ENCODE measurements at regions not wholly inside any gene's neighbourhood (a gene's known extent, or its start where the extent isn't known, plus 50 kb on each side); places are given as distances from the start of the nearest gene placed in this dataset.

DNA sequence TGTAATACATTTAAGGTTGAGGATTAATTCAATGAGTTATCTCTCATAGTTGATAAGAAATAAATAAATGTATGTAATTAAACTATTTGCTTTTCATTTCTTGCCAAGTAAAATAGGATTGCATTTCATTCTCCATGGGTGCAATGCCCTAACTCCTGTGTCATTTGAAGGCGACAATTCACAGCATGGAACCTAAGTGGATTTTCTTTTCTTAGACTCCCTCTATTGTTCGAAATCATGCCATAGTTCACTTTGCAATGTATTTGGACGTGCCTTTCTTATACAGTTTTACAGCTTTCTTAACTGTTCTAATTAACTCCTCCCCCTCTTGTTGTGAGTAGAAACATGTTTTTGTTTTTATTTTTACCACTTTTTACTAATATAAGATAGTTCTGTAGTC, 263.0 kb downstream of the B3GLCT start:
- ATAC-seq (ENCODE audit: low FRiP score in 2 of 2) (no peak), DNase-seq (no peak)
- no peaks in the 10 kb centered on the region for H3K4me1 ChIP-seq
- 82 to 88% methylated on average over 3 of the region's 3 CpGs for WGBS, 2 donors
- H3K9me3 ChIP-seq, result no peaks in the 10 kb centered on the region
- H3K27me3 ChIP-seq, result no peaks in the 10 kb centered on the region
- TF ChIP-seq POLR2AphosphoS5 (IDR thresholded peaks at IDR 0.05) (no peak), POLR2A (IDR thresholded peaks at IDR 0.05) (no peak), EP300 (IDR thresholded peaks at IDR 0.05) (no peak)
- TF ChIP-seq, protein P1, sequence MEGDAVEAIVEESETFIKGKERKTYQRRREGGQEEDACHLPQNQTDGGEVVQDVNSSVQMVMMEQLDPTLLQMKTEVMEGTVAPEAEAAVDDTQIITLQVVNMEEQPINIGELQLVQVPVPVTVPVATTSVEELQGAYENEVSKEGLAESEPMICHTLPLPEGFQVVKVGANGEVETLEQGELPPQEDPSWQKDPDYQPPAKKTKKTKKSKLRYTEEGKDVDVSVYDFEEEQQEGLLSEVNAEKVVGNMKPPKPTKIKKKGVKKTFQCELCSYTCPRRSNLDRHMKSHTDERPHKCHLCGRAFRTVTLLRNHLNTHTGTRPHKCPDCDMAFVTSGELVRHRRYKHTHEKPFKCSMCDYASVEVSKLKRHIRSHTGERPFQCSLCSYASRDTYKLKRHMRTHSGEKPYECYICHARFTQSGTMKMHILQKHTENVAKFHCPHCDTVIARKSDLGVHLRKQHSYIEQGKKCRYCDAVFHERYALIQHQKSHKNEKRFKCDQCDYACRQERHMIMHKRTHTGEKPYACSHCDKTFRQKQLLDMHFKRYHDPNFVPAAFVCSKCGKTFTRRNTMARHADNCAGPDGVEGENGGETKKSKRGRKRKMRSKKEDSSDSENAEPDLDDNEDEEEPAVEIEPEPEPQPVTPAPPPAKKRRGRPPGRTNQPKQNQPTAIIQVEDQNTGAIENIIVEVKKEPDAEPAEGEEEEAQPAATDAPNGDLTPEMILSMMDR (IDR thresholded peaks at IDR 0.05), result no peak
- no peak overlapping the region for H3K4me3 ChIP-seq
- no peaks in the 10 kb centered on the region for H3K36me3 ChIP-seq
- no peak overlapping the region for H3K27ac ChIP-seq

DNA sequence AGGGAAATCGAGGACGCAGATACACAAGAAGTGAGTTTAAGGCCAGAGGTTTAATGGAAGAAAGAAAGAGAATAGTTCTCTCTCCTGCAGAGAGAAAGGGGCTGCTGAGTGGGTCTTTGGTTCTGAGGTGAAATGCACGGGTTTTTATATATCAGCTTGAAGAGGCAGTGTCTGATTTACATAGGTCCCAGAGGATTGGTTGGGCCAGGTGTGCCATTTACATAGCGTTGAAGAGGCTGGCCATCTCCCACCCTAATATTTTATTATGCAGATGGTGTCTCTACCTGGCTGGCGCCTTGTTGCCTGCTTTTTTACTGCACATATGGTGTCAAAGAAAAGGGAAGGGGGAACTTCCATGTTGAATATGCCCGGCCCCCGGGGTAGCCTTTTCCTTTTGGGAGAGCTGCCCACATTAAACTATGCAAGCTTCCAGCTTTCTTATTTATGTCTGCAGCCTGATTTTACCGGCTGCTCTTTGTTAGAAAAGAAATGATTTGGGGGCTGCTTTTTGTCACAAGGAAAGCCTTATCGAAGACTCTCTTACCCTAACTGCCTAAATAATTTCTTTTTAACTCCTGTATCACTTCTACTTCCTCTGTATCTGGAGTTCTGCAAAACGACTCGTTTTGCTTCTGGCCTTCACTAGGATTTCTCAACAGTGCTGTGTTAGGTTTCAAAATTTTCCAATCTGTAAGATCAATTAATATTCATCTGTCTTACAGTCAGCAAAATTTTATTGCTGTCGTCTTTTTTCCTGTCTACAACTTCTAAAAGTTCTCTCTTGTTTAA, 268.5 kb downstream of the B3GLCT start:
- no peak for TF ChIP-seq EP300 (IDR thresholded peaks at IDR 0.05)
- TF ChIP-seq, protein P1 (IDR thresholded peaks at IDR 0.05), result no peak
- no peak for TF ChIP-seq POLR2A (IDR thresholded peaks at IDR 0.05)
- TF ChIP-seq POLR2AphosphoS5 (IDR thresholded peaks at IDR 0.05), result no peak
- no peak overlapping the region for H3K4me3 ChIP-seq
- no peaks in the 10 kb centered on the region for H3K9me3 ChIP-seq
- ATAC-seq (ENCODE audit: low FRiP score in 2 of 2), result no peak
- H3K4me1 ChIP-seq, result no peaks in the 10 kb centered on the region
- DNase-seq, result no peak
- H3K36me3 ChIP-seq, result no peaks in the 10 kb centered on the region
- 65 to 70% methylated on average over 12 of the region's 12 CpGs for WGBS, 2 donors
- no peak overlapping the region for H3K27ac ChIP-seq
- H3K27me3 ChIP-seq, result no peaks in the 10 kb centered on the region

DNA sequence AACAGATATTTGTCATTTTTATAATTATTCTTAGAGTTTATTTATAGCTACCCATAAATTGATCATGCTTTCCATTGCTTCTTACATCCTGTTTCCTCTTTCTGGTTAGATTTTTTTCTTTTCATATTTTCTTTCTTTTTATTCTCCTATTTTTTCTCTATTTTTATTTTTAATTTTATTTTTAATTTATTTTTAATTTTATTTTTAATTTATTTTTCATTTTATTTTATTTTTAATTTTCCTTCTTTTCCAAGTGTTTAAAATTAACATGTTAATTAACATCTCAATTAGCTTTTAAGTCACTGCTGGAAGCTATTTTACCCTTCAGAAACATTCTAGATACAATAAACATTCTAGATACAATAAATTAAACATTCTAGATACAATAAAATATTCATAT, 269.6 kb downstream of the B3GLCT start:
- no peaks in the 10 kb centered on the region for H3K27me3 ChIP-seq
- DNase-seq, result no peak

DNA sequence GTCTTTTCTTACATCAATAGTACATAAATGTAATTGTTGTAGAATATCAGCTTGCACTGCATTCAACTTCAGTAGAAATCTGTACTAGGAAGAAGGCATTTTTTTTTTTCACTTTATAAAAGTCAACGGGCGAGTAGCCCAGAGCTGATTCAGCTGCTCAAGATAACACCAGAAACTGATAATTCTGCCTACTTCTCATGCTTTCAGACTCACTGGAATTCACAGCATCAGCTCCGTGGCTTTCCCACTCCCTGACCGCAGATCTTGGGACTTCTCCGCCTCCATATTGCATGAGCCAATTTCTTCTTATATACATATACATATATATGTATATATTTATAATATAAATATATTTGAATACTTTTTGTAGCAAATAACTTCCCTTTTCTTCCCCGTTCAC, 263.1 kb upstream of the RXFP2 start:
- H3K27me3 ChIP-seq, result no peaks in the 10 kb centered on the region
- no peak overlapping the region for H3K27ac ChIP-seq
- no peak overlapping the region for H3K4me3 ChIP-seq
- ATAC-seq (ENCODE audit: low FRiP score in 2 of 2), result no peak
- no peak for DNase-seq
- H3K4me1 ChIP-seq, result no peaks in the 10 kb centered on the region
- no peak for TF ChIP-seq POLR2AphosphoS5 (IDR thresholded peaks at IDR 0.05)
- TF ChIP-seq EP300 (IDR thresholded peaks at IDR 0.05), result no peak
- TF ChIP-seq POLR2A (IDR thresholded peaks at IDR 0.05), result no peak
- no peaks in the 10 kb centered on the region for H3K9me3 ChIP-seq
- H3K36me3 ChIP-seq, result no peaks in the 10 kb centered on the region
- WGBS, 2 donors, result 43 to 44% methylated on average over 6 of the region's 6 CpGs

More for the DNA sequence above, 269.6 kb downstream of the B3GLCT start:
- TF ChIP-seq, protein P1 (IDR thresholded peaks at IDR 0.05), result no peak
- TF ChIP-seq POLR2A (IDR thresholded peaks at IDR 0.05) (no peak), POLR2AphosphoS5 (IDR thresholded peaks at IDR 0.05) (no peak), EP300 (IDR thresholded peaks at IDR 0.05) (no peak)
- no peak overlapping the region for H3K4me3 ChIP-seq
- no peak overlapping the region for H3K27ac ChIP-seq
- no peaks in the 10 kb centered on the region for H3K9me3 ChIP-seq
- H3K4me1 ChIP-seq, result no peaks in the 10 kb centered on the region
- ATAC-seq (ENCODE audit: low FRiP score in 2 of 2), result no peak
- H3K36me3 ChIP-seq, result no peaks in the 10 kb centered on the region

DNA sequence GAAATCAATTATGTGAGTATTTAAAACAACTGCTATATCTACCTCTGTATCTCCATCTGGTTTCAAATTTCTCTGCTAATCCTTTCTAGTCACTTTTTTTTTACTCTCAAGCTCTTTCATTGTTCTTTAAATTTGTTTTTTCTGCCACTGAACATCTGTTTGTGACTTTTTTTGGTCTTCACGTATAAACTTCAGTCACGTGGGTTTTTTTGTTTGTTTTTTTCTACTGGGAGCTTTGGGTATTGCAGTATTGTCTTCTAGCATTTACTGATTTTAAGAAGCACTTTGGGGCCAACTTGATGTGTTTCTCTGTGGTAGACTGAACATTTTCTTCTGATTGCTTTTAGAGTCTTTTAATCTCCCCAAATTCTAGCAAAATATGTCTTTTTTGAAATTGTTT, 262.6 kb upstream of the RXFP2 start:
- Histone ChIP-seq H3K27ac (no peak overlapping the region), H3K27me3 (no peaks in the 10 kb centered on the region), H3K9me3 (no peaks in the 10 kb centered on the region), H3K4me1 (no peaks in the 10 kb centered on the region), H3K36me3 (no peaks in the 10 kb centered on the region), H3K4me3 (no peak overlapping the region)
- ATAC-seq (ENCODE audit: low FRiP score in 2 of 2) (no peak), DNase-seq (no peak)
- TF ChIP-seq EP300 (IDR thresholded peaks at IDR 0.05) (no peak), POLR2A (IDR thresholded peaks at IDR 0.05) (no peak), POLR2AphosphoS5 (IDR thresholded peaks at IDR 0.05) (no peak)
- TF ChIP-seq, protein P1 (IDR thresholded peaks at IDR 0.05), result no peak
- 16 to 33% methylated on average over 2 of the region's 2 CpGs for WGBS, 2 donors

Measured in upper lobe of left lung (tissue), 6 donors.